Breast epithelium (tissue), 3 donors: ENCODE measurements at regions not wholly inside any gene's neighbourhood (a gene's known extent, or its start where the extent isn't known, plus 50 kb on each side); places are given as distances from the start of the nearest gene placed in this dataset.

Source experiments
- CTCF ChIP-seq, 3 donors: fragments of 450-650 bp; IDR thresholded peaks; one replicate each; pipeline ENCODE4 v1.5.1; 2016 to 2017; ENCODE audit warnings: antibody characterized with exemption in 3 of 3, mild to moderate bottlenecking in 3 of 3, moderate library complexity in 3 of 3
- POLR2A ChIP-seq: fragments of 450-650 bp; IDR thresholded peaks from one replicate; pipeline ENCODE4 v1.6.1; 2016; ENCODE audit warnings: antibody characterized with exemption, mild to moderate bottlenecking, moderate library complexity

GRCh38 chr14:58944343-58944967, 244.0 kb upstream of the DAAM1 start:
- TF ChIP-seq CTCF (IDR thresholded peaks at IDR 0.05) = no peak
- no peak for TF ChIP-seq POLR2A
